Mesenchymal stem cell (in vitro differentiated cells and primary cell): ENCODE measurements at regions not wholly inside any gene's neighbourhood (a gene's known extent, or its start where the extent isn't known, plus 50 kb on each side); places are given as distances from the start of the nearest gene placed in this dataset.
A peak's percentile ranks its signal among the peaks of the same experiment; 100 is the strongest.

Source experiments
- DNase-seq: peaks from one replicate; pipeline ENCODE4 v3.0.0-alpha.2; 2013
- H2AFZ ChIP-seq: one replicate; pipeline ENCODE4 v1.6.1; 2013; ENCODE audit warnings: low read depth, mild to moderate bottlenecking, control low read depth, inconsistent platforms, low read length, moderate library complexity
- H2AK5ac ChIP-seq: 2 replicates; pipeline ENCODE4 v1.6.1; 2013; ENCODE audit warnings: low read length, moderate library complexity, mild to moderate bottlenecking, inconsistent platforms; ENCODE audit not compliant: severe bottlenecking
- H2BK120ac ChIP-seq: one replicate; pipeline ENCODE4 v1.6.1; 2013; ENCODE audit warnings: low read depth, mild to moderate bottlenecking, inconsistent platforms, low read length, moderate library complexity
- H2BK12ac ChIP-seq, 2 experiments: one replicate each; pipeline ENCODE4 v1.6.1; 2013; ENCODE audit warnings: inconsistent platforms in 2 of 2, low read length in 2 of 2, mild to moderate bottlenecking in 2 of 2, moderate library complexity in 2 of 2, control low read depth in 1 of 2
- H2BK15ac ChIP-seq: one replicate; pipeline ENCODE4 v1.6.1; 2013; ENCODE audit warnings: mild to moderate bottlenecking, low read depth, inconsistent platforms; ENCODE audit not compliant: poor library complexity, severe bottlenecking
- H2BK5ac ChIP-seq: 2 replicates; pipeline ENCODE4 v1.6.1; 2013; ENCODE audit warnings: low read depth, mild to moderate bottlenecking, low read length, control low read depth, inconsistent platforms; ENCODE audit not compliant: poor library complexity, severe bottlenecking
- H3K14ac ChIP-seq, 2 experiments: one replicate each; pipeline ENCODE4 v1.6.1; 2013; ENCODE audit warnings: inconsistent platforms in 2 of 2, low read length in 2 of 2, control low read depth in 1 of 2, mild to moderate bottlenecking in 1 of 2, moderate library complexity in 1 of 2
- H3K18ac ChIP-seq, 2 experiments: one replicate each; pipeline ENCODE4 v1.6.1; 2013; ENCODE audit warnings: inconsistent platforms in 2 of 2, low read length in 2 of 2, control low read depth in 1 of 2, low read depth in 1 of 2, mild to moderate bottlenecking in 1 of 2
- H3K23ac ChIP-seq, 2 experiments: one replicate each; pipeline ENCODE4 v1.6.1; 2013; ENCODE audit warnings: inconsistent platforms in 2 of 2, low read length in 2 of 2, mild to moderate bottlenecking in 2 of 2, moderate library complexity in 2 of 2, control low read depth in 1 of 2
- H3K27ac ChIP-seq: 2 replicates; pipeline ENCODE4 v1.5.1; 2013; ENCODE audit warnings: mild to moderate bottlenecking, moderate library complexity, low read length, control low read depth, inconsistent platforms; ENCODE audit not compliant: poor library complexity, severe bottlenecking
- H3K27me3 ChIP-seq, 2 experiments: 2 replicates each; pipeline versions ENCODE4 v1.6.1 to v1.7.0; 2013; ENCODE audit warnings: low read length in 2 of 2, mild to moderate bottlenecking in 2 of 2, moderate library complexity in 2 of 2, control low read depth in 1 of 2, inconsistent platforms in 1 of 2; ENCODE audit not compliant: control insufficient read depth in 1 of 2, insufficient read depth in 1 of 2
- H3K36me3 ChIP-seq, 2 experiments: 2 replicates each; pipeline versions ENCODE4 v1.6.1 to v1.7.0; 2013; ENCODE audit warnings: low read length in 2 of 2, control low read depth in 1 of 2, inconsistent platforms in 1 of 2, low read depth in 1 of 2, mild to moderate bottlenecking in 1 of 2; ENCODE audit not compliant: insufficient read depth in 2 of 2, control insufficient read depth in 1 of 2
- H3K4ac ChIP-seq, 2 experiments: one replicate each; pipeline ENCODE4 v1.6.1; 2013; ENCODE audit warnings: inconsistent platforms in 2 of 2, low read length in 2 of 2, mild to moderate bottlenecking in 2 of 2, moderate library complexity in 2 of 2, control low read depth in 1 of 2, low read depth in 1 of 2
- H3K4me1 ChIP-seq: 2 replicates; pipeline ENCODE4 v1.6.1; 2013; ENCODE audit warnings: low read depth, low read length, control low read depth; ENCODE audit not compliant: control insufficient read depth, insufficient read depth
- H3K4me2 ChIP-seq: 2 replicates; pipeline ENCODE4 v1.6.1; 2013; ENCODE audit warnings: low read length, mild to moderate bottlenecking, inconsistent platforms; ENCODE audit not compliant: poor library complexity, severe bottlenecking
- H3K4me3 ChIP-seq, 2 experiments: 2 replicates each; pipeline versions ENCODE4 v1.5.1 to v1.7.0; 2013; ENCODE audit warnings: low read length in 2 of 2, mild to moderate bottlenecking in 2 of 2, control low read depth in 1 of 2, low read depth in 1 of 2; ENCODE audit not compliant: insufficient read depth in 1 of 2
- H3K79me1 ChIP-seq: replicated peaks from 2 replicates; pipeline ENCODE4 v1.6.1; 2013; ENCODE audit warnings: mild to moderate bottlenecking, control low read depth, low read length, inconsistent platforms; ENCODE audit not compliant: poor library complexity, severe bottlenecking
- H3K9ac ChIP-seq: 2 replicates; pipeline ENCODE4 v1.7.0; 2013; ENCODE audit warnings: mild to moderate bottlenecking, low read length, moderate library complexity
- H3K9me3 ChIP-seq: 2 replicates; pipeline ENCODE4 v1.7.0; 2013; ENCODE audit warnings: mild to moderate bottlenecking, low read length; ENCODE audit not compliant: control insufficient read depth
- H4K8ac ChIP-seq: one replicate; pipeline ENCODE4 v1.6.1; 2013; ENCODE audit warnings: inconsistent platforms, mild to moderate bottlenecking, low read length, moderate library complexity
- H4K91ac ChIP-seq: one replicate; pipeline ENCODE4 v1.6.1; 2013; ENCODE audit warnings: mild to moderate bottlenecking, low read length, inconsistent platforms
- WGBS: methylation state at CpG from one replicate; pipeline ENCODE4 v1.1.7; 2013; ENCODE audit warnings: mixed read lengths; 5-methylcytosine and 5-hydroxymethylcytosine counted together

GRCh38 chr10:3482200-3482993 is 302.6 kb downstream of the KLF6 start:
- Histone ChIP-seq H3K36me3 (no peaks in the 10 kb centered on the region), H4K8ac (peak overlapping the region; percentile 16), H3K9ac (peak overlapping the region; percentile 50), H2BK12ac (peak overlapping the region; percentile 11 to 60), H3K23ac (no peak overlapping the region), H2BK5ac (peak overlapping the region; percentile 22), H3K27me3 (no peaks in the 10 kb centered on the region), H3K4ac (peak overlapping the region in 1 of 2 experiments; percentile 5), H3K27ac (peak overlapping the region; percentile 72), H3K14ac (no peak overlapping the region), H3K79me1 (no peaks in the 10 kb centered on the region), H3K4me3 (peak overlapping the region in 1 of 2 experiments; percentile 69), H2AK5ac (no peak overlapping the region), H2AFZ (no peak overlapping the region), H3K9me3 (no peaks in the 10 kb centered on the region), H3K4me2 (peak overlapping the region; percentile 58), H3K18ac (peak overlapping the region; percentile 68 to 70), H2BK120ac (no peak overlapping the region), H2BK15ac (peak overlapping the region; percentile 6), H3K4me1 (peaks cover 17% of the 10 kb centered on the region), H4K91ac (no peak overlapping the region)
- DNase-seq, result peak; percentile 97
- 35% methylated on average over 17 of the region's 17 CpGs for WGBS

- Histone ChIP-seq H2BK5ac (no peak overlapping the region), H2BK12ac (no peak overlapping the region), H3K18ac (no peak overlapping the region), H3K4me1 (peaks cover 13% of the 10 kb centered on the region), H2BK120ac (no peak overlapping the region), H2BK15ac (no peak overlapping the region), H3K27me3 (no peaks in the 10 kb centered on the region), H3K9me3 (no peaks in the 10 kb centered on the region), H2AK5ac (no peak overlapping the region), H3K79me1 (no peaks in the 10 kb centered on the region), H3K9ac (no peak overlapping the region), H3K4ac (no peak overlapping the region), H3K14ac (no peak overlapping the region), H3K4me2 (no peak overlapping the region), H4K8ac (no peak overlapping the region), H2AFZ (no peak overlapping the region), H3K23ac (no peak overlapping the region), H4K91ac (no peak overlapping the region), H3K27ac (no peak overlapping the region), H3K36me3 (no peaks in the 10 kb centered on the region), H3K4me3 (no peak overlapping the region)
- WGBS, result over 99% methylated on average over 6 of the region's 8 CpGs
- DNase-seq, result no peak
These were observed 303.5 kb downstream of the KLF6 start for GRCh38 chr10:3481496-3481895.

- no peak overlapping the region for H3K4me2 ChIP-seq
- no peak overlapping the region for H2BK15ac ChIP-seq
- H3K4me1 ChIP-seq, result peaks cover 11% of the 10 kb centered on the region
- no peaks in the 10 kb centered on the region for H3K79me1 ChIP-seq
- no peaks in the 10 kb centered on the region for H3K36me3 ChIP-seq
- DNase-seq, result no peak
- peak overlapping the region in 1 of 2 experiments; percentile 45 for H3K18ac ChIP-seq
- no peaks in the 10 kb centered on the region for H3K9me3 ChIP-seq
- no peak overlapping the region for H2BK120ac ChIP-seq
- H3K23ac ChIP-seq, result no peak overlapping the region
- H3K27me3 ChIP-seq, result no peaks in the 10 kb centered on the region
- no peak overlapping the region for H3K27ac ChIP-seq
- no peak overlapping the region for H4K8ac ChIP-seq
- H3K4ac ChIP-seq, result peak overlapping the region in 1 of 2 experiments; percentile 9
- H2BK12ac ChIP-seq, result peak overlapping the region in 1 of 2 experiments; percentile 30
- no peak overlapping the region for H2AFZ ChIP-seq
- no peak overlapping the region for H2AK5ac ChIP-seq
- no peak overlapping the region for H3K9ac ChIP-seq
- no peak overlapping the region for H3K14ac ChIP-seq
- no peak overlapping the region for H2BK5ac ChIP-seq
- no peak overlapping the region for H3K4me3 ChIP-seq
- H4K91ac ChIP-seq, result no peak overlapping the region
These were observed 304.1 kb downstream of the KLF6 start for GRCh38 chr10:3480990-3481315.

GRCh38 chr10:3480281-3480989 is 304.6 kb downstream of the KLF6 start:
- H3K23ac ChIP-seq, result no peak overlapping the region
- peak overlapping the region in 1 of 2 experiments; percentile 9 for H3K4ac ChIP-seq
- H3K27me3 ChIP-seq, result no peaks in the 10 kb centered on the region
- no peak overlapping the region for H2BK5ac ChIP-seq
- H3K4me3 ChIP-seq, result no peak overlapping the region
- H3K36me3 ChIP-seq, result no peaks in the 10 kb centered on the region
- peak overlapping the region; percentile 30 to 31 for H2BK12ac ChIP-seq
- no peak overlapping the region for H3K27ac ChIP-seq
- no peaks in the 10 kb centered on the region for H3K79me1 ChIP-seq
- peaks cover 11% of the 10 kb centered on the region for H3K4me1 ChIP-seq
- peak overlapping the region; percentile 56 for H2BK15ac ChIP-seq
- H4K8ac ChIP-seq, result no peak overlapping the region
- no peak overlapping the region for H2AFZ ChIP-seq
- H2BK120ac ChIP-seq, result no peak overlapping the region
- H3K14ac ChIP-seq, result no peak overlapping the region
- no peak overlapping the region for H3K9ac ChIP-seq
- H3K18ac ChIP-seq, result peak overlapping the region; percentile 29 to 45
- no peak for DNase-seq
- WGBS, result 96% methylated on average over 8 of the region's 8 CpGs
- no peaks in the 10 kb centered on the region for H3K9me3 ChIP-seq
- H3K4me2 ChIP-seq, result no peak overlapping the region
- H2AK5ac ChIP-seq, result peak overlapping the region; percentile 45
- no peak overlapping the region for H4K91ac ChIP-seq
